ENCODE measurements at regions not wholly inside any gene's neighbourhood (a gene's known extent, or its start where the extent isn't known, plus 50 kb on each side); places are given as distances from the start of the nearest gene placed in this dataset.

- DNase-seq (ENCODE audit: low read depth), result no peak
- H3K4me3 ChIP-seq (ENCODE audit: low read length), result no peak overlapping the region
- TF ChIP-seq CTCF (conservative IDR thresholded peaks at IDR 0.05; ENCODE audit: low read depth, low read length), result no peak
Observed at GRCh38 chr14:97453991-97454390, 656.8 kb downstream of the VRK1 start.

DNA sequence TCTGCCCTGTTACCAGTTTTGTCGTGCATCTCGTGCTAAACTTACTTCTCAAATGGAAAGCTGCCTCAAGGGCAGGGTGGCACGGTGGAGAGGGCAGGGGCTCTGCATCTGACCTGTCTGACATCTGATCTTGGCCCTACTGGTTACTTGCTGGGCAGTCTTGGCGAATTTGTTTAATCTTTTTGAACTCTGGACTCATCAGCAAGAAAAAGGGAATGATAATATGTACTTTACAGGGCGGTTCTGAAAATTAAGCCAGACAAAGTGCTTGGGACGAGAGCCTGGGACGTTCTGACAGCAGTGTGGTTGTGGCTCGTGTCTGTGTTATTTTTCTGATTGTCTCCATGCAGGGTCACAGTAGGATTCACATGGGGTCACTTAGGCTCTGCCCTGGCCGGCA is 659.3 kb downstream of the VRK1 start:
- no peak for TF ChIP-seq CTCF (conservative IDR thresholded peaks at IDR 0.05; ENCODE audit: low read depth, low read length)

GRCh38 chr14:97456958-97457357 is 659.8 kb downstream of the VRK1 start:
- TF ChIP-seq CTCF (conservative IDR thresholded peaks at IDR 0.05; ENCODE audit: low read depth, low read length), result no peak
- H3K4me3 ChIP-seq (ENCODE audit: low read length), result no peak overlapping the region
- DNase-seq (ENCODE audit: low read depth), result no peak

More for the DNA sequence above, 659.3 kb downstream of the VRK1 start:
- no peak for DNase-seq (ENCODE audit: low read depth)
- no peak overlapping the region for H3K4me3 ChIP-seq (ENCODE audit: low read length)

DNA sequence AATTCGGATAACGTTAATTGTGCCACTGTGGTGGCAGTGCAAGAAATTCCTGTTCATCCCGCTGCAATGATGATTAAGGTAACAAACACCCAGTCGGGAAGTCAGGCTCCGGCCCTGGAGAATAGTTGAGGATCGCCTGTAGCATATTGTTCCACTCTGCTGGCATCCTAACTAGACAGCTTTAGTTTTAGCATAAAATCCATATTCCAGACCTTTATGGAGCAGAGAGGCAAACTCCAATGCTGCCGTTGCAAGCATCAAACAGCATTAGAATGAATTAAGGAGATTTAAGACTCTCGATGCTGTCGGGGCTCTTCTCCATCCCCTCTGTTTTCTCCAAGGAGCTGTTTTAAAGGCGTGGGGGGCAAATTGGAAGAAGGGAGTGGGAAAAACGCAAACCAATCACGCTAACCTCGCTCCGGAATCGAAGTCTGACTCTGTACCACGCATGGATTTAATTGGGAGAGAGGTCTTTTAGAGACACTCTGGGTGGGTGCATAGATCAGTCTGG is 660.4 kb downstream of the VRK1 start:
- TF ChIP-seq CTCF (conservative IDR thresholded peaks at IDR 0.05; ENCODE audit: low read depth, low read length), result no peak
- no peak for DNase-seq (ENCODE audit: low read depth)

GRCh38 chr14:97458255-97458654 is 661.1 kb downstream of the VRK1 start:
- DNase-seq (ENCODE audit: low read depth), result no peak
- peak overlapping the region; percentile 20 for H3K4me3 ChIP-seq (ENCODE audit: low read length)

More for the DNA sequence above, 660.4 kb downstream of the VRK1 start:
- no peak overlapping the region for H3K4me3 ChIP-seq (ENCODE audit: low read length)

DNA sequence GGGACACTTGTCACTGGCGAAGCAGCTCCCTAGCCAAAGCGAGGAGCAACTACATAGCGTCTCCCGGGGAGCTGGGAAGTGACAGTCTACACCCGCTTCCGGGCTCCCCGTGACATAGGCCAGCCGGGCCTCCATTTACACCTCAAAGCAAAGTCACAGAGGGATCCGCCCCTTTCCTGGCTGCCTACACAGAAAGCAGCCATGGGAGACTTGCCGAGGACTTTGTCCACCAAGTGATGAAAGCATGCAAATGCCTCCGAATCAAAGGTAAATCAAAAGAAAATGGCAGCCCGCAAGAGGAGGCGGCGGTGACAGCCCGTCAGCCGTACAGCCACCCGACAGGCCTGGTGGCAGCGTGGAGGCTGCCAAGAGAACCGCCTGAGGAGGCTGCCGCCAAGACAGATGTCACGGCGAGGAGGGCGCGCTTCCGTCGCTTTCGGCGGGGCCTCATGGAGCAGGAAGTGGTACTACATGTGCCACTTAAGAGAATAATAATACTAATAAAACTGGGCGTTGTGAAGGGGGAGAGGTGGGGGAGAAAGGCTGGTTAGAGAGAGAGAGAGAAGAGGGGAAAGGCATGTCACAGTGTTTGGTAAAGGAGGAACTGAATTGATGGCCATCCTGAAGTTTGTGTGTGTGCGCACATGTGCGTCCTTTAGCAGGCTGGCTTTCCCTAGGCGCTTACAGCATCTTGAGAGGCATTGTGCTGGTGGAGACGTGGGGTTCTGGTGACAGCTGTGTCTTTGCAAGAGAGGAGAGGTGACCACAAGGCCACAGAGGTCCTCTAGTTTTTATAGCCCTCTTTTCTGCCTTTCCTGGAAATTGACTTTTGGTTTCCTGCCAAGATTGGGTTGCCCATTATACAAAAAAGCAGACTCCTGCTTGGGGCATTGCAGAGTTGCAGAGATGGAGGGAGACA is 661.7 kb downstream of the VRK1 start:
- peak overlapping the region; percentile 20 for H3K4me3 ChIP-seq (ENCODE audit: low read length)
- TF ChIP-seq CTCF (conservative IDR thresholded peaks at IDR 0.05; ENCODE audit: low read depth, low read length), result no peak
- no peak for DNase-seq (ENCODE audit: low read depth)

More at GRCh38 chr14:97458255-97458654, 661.1 kb downstream of the VRK1 start:
- no peak for TF ChIP-seq CTCF (conservative IDR thresholded peaks at IDR 0.05; ENCODE audit: low read depth, low read length)

DNA sequence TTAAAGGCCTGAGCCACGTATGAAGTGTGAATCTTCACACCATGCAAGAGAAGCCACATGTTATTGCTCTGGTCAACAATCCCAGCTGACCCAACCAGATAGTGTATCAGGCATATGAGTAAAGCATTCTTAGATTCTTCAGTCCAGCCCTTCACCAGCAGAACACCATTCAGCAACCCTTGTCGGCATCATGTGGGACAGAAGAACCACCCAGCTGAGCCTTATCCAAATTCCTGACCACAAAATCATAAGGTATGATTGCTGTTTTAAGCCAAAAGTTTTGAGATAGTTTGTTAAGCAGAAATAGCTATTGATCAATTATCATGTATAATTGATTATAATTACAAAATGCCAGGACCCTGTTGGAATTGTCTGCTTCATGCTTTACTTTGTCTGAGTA is 664.9 kb downstream of the VRK1 start:
- no peak overlapping the region for H3K4me3 ChIP-seq (ENCODE audit: low read length)
- no peak for TF ChIP-seq CTCF (conservative IDR thresholded peaks at IDR 0.05; ENCODE audit: low read depth, low read length)
- DNase-seq (ENCODE audit: low read depth), result no peak

Measured in retinal pigment epithelial cell (primary cell).